ENCODE measurements at regions not wholly inside any gene's neighbourhood (a gene's known extent, or its start where the extent isn't known, plus 50 kb on each side); places are given as distances from the start of the nearest gene placed in this dataset.

GRCh38 chr12:9383585-9383984, 175.4 kb upstream of the PZP start:
- intact Hi-C loops (cut with micrococcal nuclease; ENCODE audit: unreplicated experiment): no loop called here
- Histone ChIP-seq H3K9me3 (ENCODE audit: low read depth, low read length, poor library complexity, severe bottlenecking) (no peaks in the 10 kb centered on the region), H3K27ac (ENCODE audit: low read depth, low read length, poor library complexity, severe bottlenecking) (no peak overlapping the region), H3K36me3 (ENCODE audit: insufficient read depth, low read length, poor library complexity, severe bottlenecking) (no peaks in the 10 kb centered on the region), H3K4me1 (ENCODE audit: insufficient read depth, low read length, poor library complexity, severe bottlenecking) (peaks cover 16% of the 10 kb centered on the region), H3K4me3 (ENCODE audit: low read depth, low read length, poor library complexity, severe bottlenecking) (no peak overlapping the region), H3K27me3 (replicated peaks; ENCODE audit: insufficient read depth, low read depth, low read length, poor library complexity) (no peaks in the 10 kb centered on the region)
- CTCF ChIA-PET: no interaction called here
- no peak for DNase-seq (ENCODE audit: low spot score)
- POLR2A ChIA-PET (ENCODE audit: low non-redundant PET): no interaction called here
- no peak for TF ChIP-seq EZH2 (IDR thresholded peaks at IDR 0.05; ENCODE audit: borderline replicate concordance, low read depth, low read length, poor library complexity, severe bottlenecking)
- TF ChIP-seq CTCF (conservative IDR thresholded peaks at IDR 0.05; ENCODE audit: low read depth, low read length): no peak
- no TSS peak for BruUV-seq (replicated peaks)

- Histone ChIP-seq H3K27ac (ENCODE audit: low read depth, low read length, poor library complexity, severe bottlenecking) (no peak overlapping the region), H3K9me3 (ENCODE audit: low read depth, low read length, poor library complexity, severe bottlenecking) (no peaks in the 10 kb centered on the region), H3K4me1 (ENCODE audit: insufficient read depth, low read length, poor library complexity, severe bottlenecking) (no peaks in the 10 kb centered on the region), H3K4me3 (ENCODE audit: low read depth, low read length, poor library complexity, severe bottlenecking) (no peak overlapping the region), H3K36me3 (ENCODE audit: insufficient read depth, low read length, poor library complexity, severe bottlenecking) (no peaks in the 10 kb centered on the region), H3K27me3 (replicated peaks; ENCODE audit: insufficient read depth, low read depth, low read length, poor library complexity) (no peaks in the 10 kb centered on the region)
- no TSS peak for BruUV-seq (replicated peaks)
- ChIA-PET CTCF (no interaction called here), POLR2A (ENCODE audit: low non-redundant PET) (no interaction called here)
- TF ChIP-seq CTCF (conservative IDR thresholded peaks at IDR 0.05; ENCODE audit: low read depth, low read length) (no peak), EZH2 (IDR thresholded peaks at IDR 0.05; ENCODE audit: borderline replicate concordance, low read depth, low read length, poor library complexity, severe bottlenecking) (no peak)
- DNase-seq (ENCODE audit: low spot score): no peak
- intact Hi-C loops (cut with micrococcal nuclease; ENCODE audit: unreplicated experiment): no loop called here
These were observed 173.4 kb upstream of the PZP start for GRCh38 chr12:9381619-9382018.

GRCh38 chr12:9380650-9381049, 172.5 kb upstream of the PZP start:
- DNase-seq (ENCODE audit: low spot score): no peak
- Histone ChIP-seq H3K27ac (ENCODE audit: low read depth, low read length, poor library complexity, severe bottlenecking) (no peak overlapping the region), H3K27me3 (replicated peaks; ENCODE audit: insufficient read depth, low read depth, low read length, poor library complexity) (no peaks in the 10 kb centered on the region), H3K4me3 (ENCODE audit: low read depth, low read length, poor library complexity, severe bottlenecking) (no peak overlapping the region), H3K4me1 (ENCODE audit: insufficient read depth, low read length, poor library complexity, severe bottlenecking) (no peaks in the 10 kb centered on the region), H3K9me3 (ENCODE audit: low read depth, low read length, poor library complexity, severe bottlenecking) (no peaks in the 10 kb centered on the region), H3K36me3 (ENCODE audit: insufficient read depth, low read length, poor library complexity, severe bottlenecking) (no peaks in the 10 kb centered on the region)
- ChIA-PET POLR2A (ENCODE audit: low non-redundant PET) (no interaction called here), CTCF (no interaction called here)
- no TSS peak for BruUV-seq (replicated peaks)
- no peak for TF ChIP-seq EZH2 (IDR thresholded peaks at IDR 0.05; ENCODE audit: borderline replicate concordance, low read depth, low read length, poor library complexity, severe bottlenecking)
- no peak for TF ChIP-seq CTCF (conservative IDR thresholded peaks at IDR 0.05; ENCODE audit: low read depth, low read length)
- intact Hi-C loops (cut with micrococcal nuclease; ENCODE audit: unreplicated experiment): no loop called here

Data from A673 (cell line).